ENCODE measurements at regions not wholly inside any gene's neighbourhood (a gene's known extent, or its start where the extent isn't known, plus 50 kb on each side); places are given as distances from the start of the nearest gene placed in this dataset.

- TF ChIP-seq CTCF (IDR thresholded peaks at IDR 0.05 in 2 of 3, conservative IDR thresholded peaks at IDR 0.05 in 1 of 3; ENCODE audit: control insufficient read depth in 2 of 3, extremely low read depth in 1 of 3, insufficient read depth in 1 of 3, low read depth in 3 of 3, low read length in 3 of 3) (no peak), JUND (IDR thresholded peaks at IDR 0.05; ENCODE audit: low read depth, low read length) (no peak), SIN3A (IDR thresholded peaks at IDR 0.05; ENCODE audit: low read depth, low read length) (no peak), STAT1 (conservative IDR thresholded peaks at IDR 0.05) (no peak), NRF1 (conservative IDR thresholded peaks at IDR 0.05; ENCODE audit: low read depth, low read length) (no peak)
Observed at GRCh38 chr2:242034138-242034537, 164.6 kb downstream of the RTP5 start.
